ENCODE measurements at regions not wholly inside any gene's neighbourhood (a gene's known extent, or its start where the extent isn't known, plus 50 kb on each side); places are given as distances from the start of the nearest gene placed in this dataset.

DNA sequence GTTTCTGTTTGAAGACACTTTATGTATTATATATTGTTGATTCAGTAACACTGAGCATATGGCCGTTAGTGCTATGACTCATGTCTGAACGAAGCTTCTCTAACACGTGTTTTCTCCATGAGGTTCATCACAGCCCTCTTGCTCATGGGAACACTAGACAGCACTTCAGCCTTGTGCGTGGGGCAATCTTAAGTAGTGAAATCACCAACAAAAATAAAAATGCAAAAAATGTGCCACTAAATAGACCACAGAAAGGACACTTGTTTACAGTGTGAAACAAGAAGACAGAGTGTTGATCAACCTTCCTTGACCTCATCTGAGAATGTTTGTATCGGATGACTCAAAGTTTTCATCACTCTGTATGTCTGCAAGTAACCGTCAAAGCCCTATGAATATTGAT, 94.5 kb downstream of the FDX1 start:
- ATAC-seq (peak in 1 of 4 donors; percentile 49), DNase-seq (no peak)
- TF ChIP-seq, protein P1, sequence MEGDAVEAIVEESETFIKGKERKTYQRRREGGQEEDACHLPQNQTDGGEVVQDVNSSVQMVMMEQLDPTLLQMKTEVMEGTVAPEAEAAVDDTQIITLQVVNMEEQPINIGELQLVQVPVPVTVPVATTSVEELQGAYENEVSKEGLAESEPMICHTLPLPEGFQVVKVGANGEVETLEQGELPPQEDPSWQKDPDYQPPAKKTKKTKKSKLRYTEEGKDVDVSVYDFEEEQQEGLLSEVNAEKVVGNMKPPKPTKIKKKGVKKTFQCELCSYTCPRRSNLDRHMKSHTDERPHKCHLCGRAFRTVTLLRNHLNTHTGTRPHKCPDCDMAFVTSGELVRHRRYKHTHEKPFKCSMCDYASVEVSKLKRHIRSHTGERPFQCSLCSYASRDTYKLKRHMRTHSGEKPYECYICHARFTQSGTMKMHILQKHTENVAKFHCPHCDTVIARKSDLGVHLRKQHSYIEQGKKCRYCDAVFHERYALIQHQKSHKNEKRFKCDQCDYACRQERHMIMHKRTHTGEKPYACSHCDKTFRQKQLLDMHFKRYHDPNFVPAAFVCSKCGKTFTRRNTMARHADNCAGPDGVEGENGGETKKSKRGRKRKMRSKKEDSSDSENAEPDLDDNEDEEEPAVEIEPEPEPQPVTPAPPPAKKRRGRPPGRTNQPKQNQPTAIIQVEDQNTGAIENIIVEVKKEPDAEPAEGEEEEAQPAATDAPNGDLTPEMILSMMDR (IDR thresholded peaks at IDR 0.05), result no peak
- H3K27ac ChIP-seq, result no peak overlapping the region
- H3K4me3 ChIP-seq, result no peak overlapping the region
- 80 to 83% (median 83%) methylated on average over 6 of the region's 6 CpGs for WGBS, 3 donors
- no peaks in the 10 kb centered on the region for H3K4me1 ChIP-seq
- no peaks in the 10 kb centered on the region for H3K9me3 ChIP-seq
- H3K36me3 ChIP-seq (ENCODE audit: insufficient read depth in 1 of 2, low read depth in 1 of 2), result no peaks in the 10 kb centered on the region
- H3K27me3 ChIP-seq (ENCODE audit: insufficient read depth in 3 of 3, low read length in 2 of 3), result no peaks in the 10 kb centered on the region
- intact Hi-C loops (cut with DNase I), result no loop called here

DNA sequence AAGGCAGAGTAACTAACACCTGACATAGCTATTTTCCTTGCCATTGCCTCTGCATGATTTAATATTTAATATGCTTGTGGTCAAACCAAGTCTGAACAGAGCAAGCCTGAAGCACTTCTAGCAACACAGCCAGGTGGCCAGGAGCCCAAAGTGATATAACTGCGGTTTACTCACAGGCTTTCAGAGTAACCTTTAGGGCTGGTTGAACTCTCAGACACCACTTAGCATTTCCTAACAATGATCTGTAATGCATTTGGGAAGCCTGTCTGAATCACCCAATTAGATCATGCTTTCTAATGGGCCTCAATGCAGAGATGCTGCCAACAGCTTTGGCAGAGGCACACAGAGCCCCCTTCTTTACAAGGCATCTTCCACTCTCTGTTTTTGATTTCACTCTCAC, 96.1 kb downstream of the FDX1 start:
- no peaks in the 10 kb centered on the region for H3K4me1 ChIP-seq
- 0 to 2% (median 0%) methylated on average over 1 of the region's 1 CpG for WGBS, 3 donors
- intact Hi-C loops (cut with DNase I), result no loop called here
- ATAC-seq (peak; percentile 46 to 73 (median 61)), DNase-seq (peak; percentile 70)
- H3K9me3 ChIP-seq, result no peaks in the 10 kb centered on the region
- TF ChIP-seq, protein P1 (IDR thresholded peaks at IDR 0.05), result no peak
- no peak overlapping the region for H3K4me3 ChIP-seq
- no peaks in the 10 kb centered on the region for H3K36me3 ChIP-seq (ENCODE audit: insufficient read depth in 1 of 2, low read depth in 1 of 2)
- no peak overlapping the region for H3K27ac ChIP-seq
- H3K27me3 ChIP-seq (ENCODE audit: insufficient read depth in 3 of 3, low read length in 2 of 3), result no peaks in the 10 kb centered on the region

DNA sequence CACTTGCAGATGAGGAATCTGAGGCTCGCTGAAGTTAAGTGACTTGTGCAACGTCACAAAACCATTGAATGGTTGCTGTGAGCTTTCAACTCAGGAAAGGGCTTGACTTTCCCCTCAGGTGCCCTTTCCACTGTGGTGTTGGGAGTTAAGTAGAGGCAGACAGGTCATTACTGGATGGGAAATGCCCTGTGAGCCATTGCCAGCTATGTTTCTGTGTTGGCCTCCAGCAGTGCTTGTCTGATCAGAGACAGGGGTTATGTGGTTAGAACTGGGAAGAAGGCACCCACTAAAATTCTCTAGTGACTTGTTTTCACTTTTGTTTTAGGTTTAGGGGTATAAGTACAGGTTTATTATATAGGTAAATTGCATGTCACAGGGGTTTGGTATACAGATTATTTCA, 96.6 kb downstream of the FDX1 start:
- DNase-seq (no peak), ATAC-seq (peak in 1 of 4 donors; percentile 10)
- no peaks in the 10 kb centered on the region for H3K9me3 ChIP-seq
- 77 to 89% (median 80%) methylated on average over 2 of the region's 2 CpGs for WGBS, 3 donors
- no peak overlapping the region for H3K4me3 ChIP-seq
- H3K27me3 ChIP-seq (ENCODE audit: insufficient read depth in 3 of 3, low read length in 2 of 3), result no peaks in the 10 kb centered on the region
- intact Hi-C loops (cut with DNase I), result no loop called here
- no peaks in the 10 kb centered on the region for H3K4me1 ChIP-seq
- no peak overlapping the region for H3K27ac ChIP-seq
- TF ChIP-seq, protein P1 (IDR thresholded peaks at IDR 0.05), result no peak
- no peaks in the 10 kb centered on the region for H3K36me3 ChIP-seq (ENCODE audit: insufficient read depth in 1 of 2, low read depth in 1 of 2)

Data from psoas muscle (tissue), 7 donors.